Naive thymus-derived CD4-positive, alpha-beta T cell (primary cell): ENCODE measurements at regions not wholly inside any gene's neighbourhood (a gene's known extent, or its start where the extent isn't known, plus 50 kb on each side); places are given as distances from the start of the nearest gene placed in this dataset.

Experiments
- ATAC-seq: fragments of 150-1000 bp; cut with Tn5 transposase; 2 replicates; pipeline ENCODE4 v1.10.0; 2021; ENCODE audit warnings: mild to moderate bottlenecking, moderate library complexity
- CTCF ChIA-PET: fragments of 350-600 bp; sonication (Branson Sonifier 250); formaldehyde crosslinking; loops from one replicate; lab custom pipeline; 2021; ENCODE audit warnings: antibody characterized with exemption; lab: Charles Lee
- POLR2A ChIA-PET: fragments of 350-600 bp; sonication (Branson Sonifier 250); formaldehyde crosslinking; loops from one replicate; lab custom pipeline; 2021; ENCODE audit warnings: antibody characterized with exemption, inconsistent platforms; lab: Charles Lee
- DNase-seq, 9 donors: peaks; one replicate each; pipeline versions ENCODE4 v3.0.0 to v3.0.0-alpha.2; 2020 to 2022; ENCODE audit warnings: mixed read lengths in 1 of 9
- H3K27ac ChIP-seq: one replicate; pipeline ENCODE4 v1.7.0; 2013; ENCODE audit warnings: mild to moderate bottlenecking, low read depth, low read length, moderate library complexity
- H3K27me3 ChIP-seq, 2 donors: one replicate each; pipeline ENCODE4 v1.7.0; 2013; ENCODE audit warnings: low read length in 2 of 2, mild to moderate bottlenecking in 2 of 2, moderate library complexity in 2 of 2; ENCODE audit not compliant: control insufficient read depth in 2 of 2, insufficient read depth in 2 of 2
- H3K36me3 ChIP-seq, 3 experiments: 1 replicate in 2 of 3; 2 replicates in 1 of 3; pipeline ENCODE4 v1.7.0; 2013; ENCODE audit warnings: low read length in 3 of 3, mild to moderate bottlenecking in 3 of 3, moderate library complexity in 1 of 3; ENCODE audit not compliant: insufficient read depth in 3 of 3, control insufficient read depth in 2 of 3
- H3K4me1 ChIP-seq, 2 donors: one replicate each; pipeline ENCODE4 v1.7.0; 2013; ENCODE audit warnings: low read length in 2 of 2, mild to moderate bottlenecking in 2 of 2, moderate library complexity in 1 of 2; ENCODE audit not compliant: control insufficient read depth in 2 of 2, insufficient read depth in 2 of 2
- H3K4me3 ChIP-seq: 2 replicates; pipeline ENCODE4 v1.7.0; 2013; ENCODE audit warnings: mild to moderate bottlenecking, low read length
- H3K9me3 ChIP-seq, 3 experiments: 1 replicate in 2 of 3; 2 replicates in 1 of 3; pipeline ENCODE4 v1.7.0; 2013; ENCODE audit warnings: low read length in 3 of 3; ENCODE audit not compliant: control insufficient read depth in 2 of 3
- H3K27ac Mint-ChIP-seq, 9 donors: one replicate each; pipeline ENCODE4 v1.8.0; 2020 to 2022; ENCODE audit warnings: mixed read lengths in 9 of 9, mild to moderate bottlenecking in 8 of 9, moderate library complexity in 5 of 9, inconsistent platforms in 2 of 9
- H3K27me3 Mint-ChIP-seq, 5 donors: one replicate each; pipeline ENCODE4 v1.8.0; 2021 to 2022; ENCODE audit warnings: mixed read lengths in 5 of 5, mild to moderate bottlenecking in 1 of 5
- H3K36me3 Mint-ChIP-seq, 5 donors: one replicate each; pipeline ENCODE4 v1.8.0; 2020 to 2022; ENCODE audit warnings: mixed read lengths in 5 of 5, mild to moderate bottlenecking in 3 of 5, inconsistent platforms in 1 of 5
- H3K4me1 Mint-ChIP-seq, 7 donors: one replicate each; pipeline ENCODE4 v1.8.0; 2020 to 2022; ENCODE audit warnings: mixed read lengths in 7 of 7, mild to moderate bottlenecking in 3 of 7, inconsistent platforms in 1 of 7
- H3K4me3 Mint-ChIP-seq, 10 donors: one replicate each; pipeline ENCODE4 v1.8.0; 2020 to 2022; ENCODE audit warnings: mild to moderate bottlenecking in 10 of 10, mixed read lengths in 10 of 10, moderate library complexity in 6 of 10, inconsistent platforms in 2 of 10
- H3K9me3 Mint-ChIP-seq, 11 donors: one replicate each; pipeline ENCODE4 v1.8.0; 2020 to 2022; ENCODE audit warnings: mixed read lengths in 11 of 11, mild to moderate bottlenecking in 4 of 11, inconsistent platforms in 1 of 11, moderate library complexity in 1 of 11
- intact Hi-C, 2 donors: fragments of 100-400 bp; cut with micrococcal nuclease; formaldehyde crosslinking; loops; one replicate each; pipeline ENCODE4 v1.15.1; 2023

DNA sequence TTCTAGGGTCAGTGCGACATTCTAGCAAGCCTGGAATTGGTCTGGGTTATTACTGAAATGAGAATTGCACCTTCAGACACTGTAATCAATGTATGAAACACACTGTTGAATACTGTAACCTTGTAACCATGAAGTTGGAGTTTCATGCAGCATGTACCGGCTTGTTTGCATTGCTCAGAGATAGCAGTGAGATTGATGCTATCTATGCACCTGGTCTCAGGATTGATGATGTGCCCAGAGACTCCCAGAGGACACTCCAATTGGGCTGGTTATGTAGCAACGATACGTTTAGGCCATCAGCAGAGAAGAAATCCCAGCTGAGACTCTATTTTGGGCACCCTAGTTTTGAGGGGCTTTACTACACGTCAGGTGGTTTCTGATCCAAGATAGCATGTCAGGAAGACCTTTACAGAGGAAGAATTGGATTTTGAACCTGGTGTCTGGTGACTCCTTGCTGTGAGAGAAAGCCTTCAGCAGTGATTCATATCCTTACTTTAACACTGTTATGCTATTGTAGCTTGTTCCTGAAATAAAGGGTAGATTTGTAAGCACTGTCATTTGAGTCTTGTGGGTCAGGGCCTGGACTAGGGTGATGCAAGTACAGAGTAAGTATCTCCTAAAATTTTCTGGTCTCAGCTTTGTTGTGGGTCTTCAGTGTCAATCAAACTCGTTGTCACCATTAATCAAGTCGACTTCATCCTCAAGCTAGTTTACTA is 305.1 kb upstream of the GULP1 start:
- CTCF ChIA-PET = interaction anchor here (0.6 kb wide), 1 partner anchor 813 kb away, joined by 4 read pairs; no protein-coding TSS in a partner anchor
- Mint-ChIP-seq H3K27ac (no peak overlapping the region), H3K4me1 (peaks cover 4 to 32% (median 20%) of the 10 kb centered on the region in 7 donors), H3K9me3 (peaks cover 0 to 4% (median 0%) of the 10 kb centered on the region in 11 donors), H3K36me3 (no peaks in the 10 kb centered on the region), H3K4me3 (no peak overlapping the region), H3K27me3 (peaks cover 0 to 17% (median 5%) of the 10 kb centered on the region in 5 donors)
- H3K9me3 ChIP-seq = no peaks in the 10 kb centered on the region
- intact Hi-C loops = no loop called here
- H3K4me1 ChIP-seq = no peaks in the 10 kb centered on the region
- H3K27me3 ChIP-seq = no peaks in the 10 kb centered on the region
- DNase-seq (no peak), ATAC-seq (no peak)
- no peak overlapping the region for H3K4me3 ChIP-seq
- POLR2A ChIA-PET = no interaction called here
- no peak overlapping the region for H3K27ac ChIP-seq
- no peaks in the 10 kb centered on the region for H3K36me3 ChIP-seq

- H3K9me3 ChIP-seq = no peaks in the 10 kb centered on the region
- ATAC-seq (no peak), DNase-seq (no peak)
- intact Hi-C loops = no loop called here
- no peaks in the 10 kb centered on the region for H3K36me3 ChIP-seq
- Mint-ChIP-seq H3K4me3 (peak overlapping the region in 6 of 10 donors; percentile 14 to 66 (median 35)), H3K36me3 (no peaks in the 10 kb centered on the region), H3K27ac (no peak overlapping the region), H3K9me3 (peaks cover 0 to 4% (median 0%) of the 10 kb centered on the region in 11 donors), H3K4me1 (peaks cover 4 to 36% (median 20%) of the 10 kb centered on the region in 7 donors), H3K27me3 (peaks cover 0 to 17% (median 5%) of the 10 kb centered on the region in 5 donors)
- ChIA-PET CTCF (no interaction called here), POLR2A (no interaction called here)
- no peak overlapping the region for H3K27ac ChIP-seq
- no peaks in the 10 kb centered on the region for H3K27me3 ChIP-seq
- H3K4me3 ChIP-seq = no peak overlapping the region
- no peaks in the 10 kb centered on the region for H3K4me1 ChIP-seq
Observed at GRCh38 chr2:187988348-187988747, 303.3 kb upstream of the GULP1 start.

- Mint-ChIP-seq H3K4me3 (peak overlapping the region in 5 of 10 donors; percentile 26 to 84 (median 55)), H3K4me1 (peaks cover 4 to 40% (median 20%) of the 10 kb centered on the region in 7 donors), H3K9me3 (peaks cover 0 to 4% (median 0%) of the 10 kb centered on the region in 11 donors), H3K27me3 (peaks cover 0 to 17% (median 5%) of the 10 kb centered on the region in 5 donors), H3K27ac (peak overlapping the region in 1 of 9 donors; percentile 16), H3K36me3 (no peaks in the 10 kb centered on the region)
- ChIA-PET POLR2A (no interaction called here), CTCF (no interaction called here)
- Histone ChIP-seq H3K27ac (no peak overlapping the region), H3K36me3 (no peaks in the 10 kb centered on the region), H3K27me3 (no peaks in the 10 kb centered on the region), H3K9me3 (no peaks in the 10 kb centered on the region), H3K4me3 (no peak overlapping the region), H3K4me1 (no peaks in the 10 kb centered on the region)
- DNase-seq = no peak
- ATAC-seq = peak; percentile 10
- intact Hi-C loops = no loop called here
Observed at GRCh38 chr2:187989925-187990623, 301.6 kb upstream of the GULP1 start.

GRCh38 chr2:187991389-187991788 is 300.3 kb upstream of the GULP1 start:
- Histone ChIP-seq H3K4me3 (no peak overlapping the region), H3K27ac (no peak overlapping the region), H3K9me3 (no peaks in the 10 kb centered on the region), H3K4me1 (no peaks in the 10 kb centered on the region), H3K36me3 (no peaks in the 10 kb centered on the region), H3K27me3 (peaks cover 0 to 3% of the 10 kb centered on the region in 2 donors)
- Mint-ChIP-seq H3K27ac (no peak overlapping the region), H3K27me3 (peaks cover 0 to 17% (median 6%) of the 10 kb centered on the region in 5 donors), H3K36me3 (no peaks in the 10 kb centered on the region), H3K4me1 (peaks cover 4 to 40% (median 18%) of the 10 kb centered on the region in 7 donors), H3K9me3 (peaks cover 0 to 5% (median 0%) of the 10 kb centered on the region in 11 donors), H3K4me3 (no peak overlapping the region)
- intact Hi-C loops = no loop called here
- DNase-seq = no peak
- CTCF ChIA-PET = no interaction called here
- POLR2A ChIA-PET = no interaction called here
- no peak for ATAC-seq

- H3K4me1 Mint-ChIP-seq = peaks cover 0 to 26% (median 7%) of the 10 kb centered on the region in 7 donors
- H3K4me3 Mint-ChIP-seq = no peak overlapping the region
- intact Hi-C loops = no loop called here
- H3K4me1 ChIP-seq = no peaks in the 10 kb centered on the region
- H3K4me3 ChIP-seq = no peak overlapping the region
- no peak overlapping the region for H3K27ac Mint-ChIP-seq
- peaks cover 0 to 13% (median 5%) of the 10 kb centered on the region in 5 donors for H3K27me3 Mint-ChIP-seq
- peaks cover 0 to 5% (median 0%) of the 10 kb centered on the region in 11 donors for H3K9me3 Mint-ChIP-seq
- POLR2A ChIA-PET = no interaction called here
- peaks cover 0 to 4% of the 10 kb centered on the region in 2 donors for H3K27me3 ChIP-seq
- no peaks in the 10 kb centered on the region for H3K9me3 ChIP-seq
- no peaks in the 10 kb centered on the region for H3K36me3 Mint-ChIP-seq
- no peak for DNase-seq
- H3K36me3 ChIP-seq = no peaks in the 10 kb centered on the region
- CTCF ChIA-PET = interaction anchor here (0.6 kb wide), 1 partner anchor 91 kb away, joined by 3 read pairs; no protein-coding TSS in a partner anchor
- no peak overlapping the region for H3K27ac ChIP-seq
- ATAC-seq = peak; percentile 29
Observed at GRCh38 chr2:187994464-187995331, 297.0 kb upstream of the GULP1 start.

DNA sequence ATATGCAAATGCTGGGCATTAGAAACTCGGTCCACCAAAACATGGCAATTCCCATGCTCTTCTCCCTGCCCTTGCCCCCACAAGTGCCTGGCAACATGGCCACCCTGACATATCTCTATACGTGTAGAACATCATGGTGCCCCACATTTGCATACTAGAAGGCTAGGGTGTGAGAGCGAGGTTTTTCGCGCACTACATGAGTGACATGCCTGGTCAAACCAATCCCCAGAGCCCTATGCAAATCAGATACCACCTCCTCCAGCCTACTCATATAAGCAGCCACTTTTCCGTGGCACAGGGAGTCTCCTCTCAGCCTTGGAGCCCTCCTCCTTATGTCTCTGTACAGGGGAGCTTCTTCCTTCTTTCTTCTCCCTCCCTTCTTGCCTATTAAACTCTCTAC is 296.1 kb upstream of the GULP1 start:
- Mint-ChIP-seq H3K4me1 (peaks cover 0 to 18% (median 0%) of the 10 kb centered on the region in 7 donors), H3K4me3 (no peak overlapping the region), H3K27me3 (peaks cover 0 to 11% (median 5%) of the 10 kb centered on the region in 5 donors), H3K9me3 (peaks cover 0 to 6% (median 0%) of the 10 kb centered on the region in 11 donors), H3K27ac (no peak overlapping the region), H3K36me3 (no peaks in the 10 kb centered on the region)
- ChIA-PET CTCF (no interaction called here), POLR2A (no interaction called here)
- Histone ChIP-seq H3K4me1 (no peaks in the 10 kb centered on the region), H3K9me3 (no peaks in the 10 kb centered on the region), H3K27ac (no peak overlapping the region), H3K27me3 (peaks cover 0 to 4% of the 10 kb centered on the region in 2 donors), H3K4me3 (no peak overlapping the region), H3K36me3 (no peaks in the 10 kb centered on the region)
- ATAC-seq (no peak), DNase-seq (no peak)
- intact Hi-C loops = no loop called here
